HUDEP-2 (cell line): ENCODE measurements at regions not wholly inside any gene's neighbourhood (a gene's known extent, or its start where the extent isn't known, plus 50 kb on each side); places are given as distances from the start of the nearest gene placed in this dataset.

Experiments used
- DNase-seq, 76 experiments: peaks; one replicate each; lab custom pipeline; 2025; ENCODE audit not compliant: unreplicated experiment in 76 of 76; lab: John Stamatoyannopoulos, UW

DNA sequence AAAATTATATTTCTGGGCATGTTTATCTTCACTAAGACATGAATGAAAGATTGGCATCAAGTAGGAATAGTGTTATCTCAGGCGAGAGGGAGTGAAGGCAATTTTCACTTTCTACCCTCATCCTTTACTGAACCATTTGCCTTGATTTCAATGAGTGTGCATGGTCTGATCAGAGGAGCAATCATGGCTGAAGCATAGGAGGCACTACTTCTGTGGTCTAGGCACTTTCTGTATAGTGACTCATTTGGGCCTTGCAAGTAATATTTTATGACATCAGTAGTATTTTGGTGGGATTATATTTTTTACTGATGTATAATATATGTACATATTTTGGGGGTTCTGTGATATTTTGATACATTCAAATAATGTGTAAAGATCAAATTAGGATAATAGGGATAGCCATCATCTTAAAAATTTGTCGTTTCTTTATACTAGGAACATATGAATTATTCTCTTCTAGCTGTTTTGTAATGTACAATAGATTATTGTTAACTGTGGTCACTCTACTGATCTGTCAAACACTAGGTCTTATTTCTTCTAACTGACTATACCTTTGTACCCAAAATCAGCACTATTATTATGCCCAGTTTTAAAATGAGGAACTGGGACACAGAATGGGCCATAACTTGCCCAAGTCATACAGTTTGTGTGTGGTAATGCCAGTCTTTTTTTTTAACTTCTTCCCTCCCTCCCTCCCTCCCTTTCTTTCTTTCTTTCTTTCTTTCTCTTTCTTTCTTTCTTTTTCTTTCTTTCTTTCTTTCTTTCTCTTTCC is 101.9 kb downstream of the RAB11FIP2 start:
- DNase-seq: no peak

DNA sequence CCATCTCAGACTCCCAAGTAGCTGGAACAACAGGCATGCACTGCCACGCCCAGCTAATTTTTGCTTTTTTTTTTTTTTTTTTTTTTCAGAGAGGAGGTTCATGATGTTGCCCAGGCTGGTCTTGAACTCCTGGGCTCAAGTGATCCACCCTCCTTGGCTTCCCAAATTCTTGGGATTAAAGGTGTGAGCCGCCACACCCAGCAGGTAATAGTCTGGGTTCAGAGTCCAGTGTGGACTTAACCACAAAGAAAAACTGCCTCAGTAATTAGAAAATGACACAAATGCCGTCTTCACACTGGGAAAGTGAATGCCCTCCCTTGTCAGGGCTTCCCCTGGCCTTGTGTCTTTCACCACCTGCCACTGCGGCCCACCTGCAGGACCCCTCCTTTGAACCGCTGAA is 101.1 kb downstream of the RAB11FIP2 start:
- no peak for DNase-seq

- no peak for DNase-seq
Measured at GRCh38 chr10:117946525-117947070, 100.1 kb downstream of the RAB11FIP2 start.

GRCh38 chr10:117948493-117948892 is 98.2 kb downstream of the RAB11FIP2 start:
- no peak for DNase-seq

GRCh38 chr10:117950408-117950807 is 96.3 kb downstream of the RAB11FIP2 start:
- DNase-seq: no peak
